CD14-positive monocyte (primary cell): ENCODE measurements at regions not wholly inside any gene's neighbourhood (a gene's known extent, or its start where the extent isn't known, plus 50 kb on each side); places are given as distances from the start of the nearest gene placed in this dataset.
A peak's percentile ranks its signal among the peaks of the same experiment; 100 is the strongest.

Experiments used
- DNase-seq, 3 donors: peaks; one replicate each; pipeline ENCODE4 v3.0.0-alpha.2; 2011 to 2022
- H2AFZ ChIP-seq: 2 replicates; pipeline ENCODE4 v1.6.0; 2012; ENCODE audit warnings: mild to moderate bottlenecking, low read depth, low read length, inconsistent platforms; ENCODE audit not compliant: insufficient read depth, poor library complexity, severe bottlenecking
- H3K27ac ChIP-seq, 2 donors: 1 replicate in 1 of 2; 2 replicates in 1 of 2; pipeline ENCODE4 v1.5.1; 2012 to 2013; ENCODE audit warnings: low read length in 2 of 2, control low read depth in 1 of 2, inconsistent platforms in 1 of 2, low read depth in 1 of 2, mild to moderate bottlenecking in 1 of 2
- H3K27me3 ChIP-seq, 2 donors: one replicate each; pipeline versions ENCODE4 v1.6.0 to v1.6.1; 2011 to 2013; ENCODE audit warnings: low read length in 2 of 2; ENCODE audit not compliant: control insufficient read depth in 2 of 2, insufficient read depth in 2 of 2
- H3K36me3 ChIP-seq, 2 donors: replicated peaks in 1 of 2; 1 replicate in 1 of 2; 2 replicates in 1 of 2; pipeline versions ENCODE4 v1.5.1 to v1.6.1; 2012 to 2013; ENCODE audit warnings: low read length in 2 of 2, control low read depth in 1 of 2, inconsistent platforms in 1 of 2, mild to moderate bottlenecking in 1 of 2; ENCODE audit not compliant: insufficient read depth in 2 of 2, control insufficient read depth in 1 of 2
- H3K4me1 ChIP-seq, 2 donors: 1 replicate in 1 of 2; 2 replicates in 1 of 2; pipeline versions ENCODE4 v1.5.1 to v1.6.1; 2012 to 2013; ENCODE audit warnings: low read length in 2 of 2, control low read depth in 1 of 2, inconsistent platforms in 1 of 2, mild to moderate bottlenecking in 1 of 2, moderate library complexity in 1 of 2; ENCODE audit not compliant: insufficient read depth in 2 of 2, control insufficient read depth in 1 of 2
- H3K4me2 ChIP-seq: replicated peaks from 2 replicates; pipeline ENCODE3; 2012; ENCODE audit warnings: low read length, moderate library complexity, mild to moderate bottlenecking; ENCODE audit not compliant: poor library complexity, severe bottlenecking; ENCODE audit errors: extremely low read depth
- H3K4me3 ChIP-seq, 3 experiments: fragments of 200-600 bp in 1 of 3; sonication (generic) in 1 of 3; replicated peaks in 1 of 3; 1 replicate in 2 of 3; 2 replicates in 1 of 3; pipeline ENCODE4 v1.5.1; 2011 to 2013; ENCODE audit warnings: low read length in 3 of 3, mild to moderate bottlenecking in 3 of 3, control low read depth in 2 of 3, low read depth in 2 of 3, inconsistent platforms in 1 of 3, moderate library complexity in 1 of 3
- H3K79me2 ChIP-seq: 2 replicates; pipeline ENCODE4 v1.6.0; 2012; ENCODE audit warnings: mild to moderate bottlenecking, control low read depth, inconsistent platforms, low read length, moderate library complexity; ENCODE audit not compliant: insufficient read depth
- H3K9ac ChIP-seq: 2 replicates; pipeline ENCODE4 v1.6.0; 2017; ENCODE audit warnings: low read length, mild to moderate bottlenecking; ENCODE audit not compliant: insufficient read depth, poor library complexity, severe bottlenecking
- H3K9me3 ChIP-seq, 2 donors: replicated peaks in 1 of 2; 1 replicate in 1 of 2; 2 replicates in 1 of 2; pipeline versions ENCODE4 v1.5.1 to v1.6.1; 2012 to 2013; ENCODE audit warnings: low read length in 2 of 2, control low read depth in 1 of 2; ENCODE audit not compliant: control insufficient read depth in 1 of 2, insufficient read depth in 1 of 2
- H4K20me1 ChIP-seq: 2 replicates; pipeline ENCODE4 v1.6.0; 2012; ENCODE audit warnings: mild to moderate bottlenecking, low read length, control low read depth, moderate library complexity; ENCODE audit not compliant: insufficient read depth
- H3K27ac Mint-ChIP-seq, 7 donors: one replicate each; pipeline ENCODE4 v1.8.0; 2020; ENCODE audit warnings: mild to moderate bottlenecking in 7 of 7, mixed read lengths in 7 of 7, moderate library complexity in 6 of 7, inconsistent platforms in 2 of 7
- H3K27me3 Mint-ChIP-seq, 3 donors: one replicate each; pipeline ENCODE4 v1.8.0; 2021 to 2022; ENCODE audit warnings: low read depth in 3 of 3, mild to moderate bottlenecking in 3 of 3, mixed read lengths in 3 of 3, moderate library complexity in 3 of 3, inconsistent platforms in 1 of 3
- H3K36me3 Mint-ChIP-seq, 2 donors: one replicate each; pipeline ENCODE4 v1.8.0; 2020; ENCODE audit warnings: mixed read lengths in 2 of 2, inconsistent platforms in 1 of 2, mild to moderate bottlenecking in 1 of 2
- H3K4me1 Mint-ChIP-seq: one replicate; pipeline ENCODE4 v1.8.0; 2020; ENCODE audit warnings: mild to moderate bottlenecking, mixed read lengths
- H3K4me3 Mint-ChIP-seq, 2 donors: one replicate each; pipeline ENCODE4 v1.8.0; 2020; ENCODE audit warnings: mild to moderate bottlenecking in 2 of 2, mixed read lengths in 2 of 2, moderate library complexity in 1 of 2
- H3K9me3 Mint-ChIP-seq, 7 donors: one replicate each; pipeline ENCODE4 v1.8.0; 2020 to 2022; ENCODE audit warnings: mixed read lengths in 7 of 7, mild to moderate bottlenecking in 6 of 7, moderate library complexity in 6 of 7, inconsistent platforms in 2 of 7
- CTCF ChIP-seq: fragments of 200-600 bp; IDR thresholded peaks from one replicate; pipeline ENCODE4 v1.8.0; 2022; ENCODE audit warnings: antibody characterized with exemption, mild to moderate bottlenecking
- WGBS: methylation state at CpG from one replicate; pipeline ENCODE4 v1.1.5; 2013; ENCODE audit warnings: missing lambda C conversion rate; ENCODE audit not compliant: insufficient coverage; 5-methylcytosine and 5-hydroxymethylcytosine counted together
- intact Hi-C, 2 donors: fragments of 100-400 bp; cut with micrococcal nuclease; formaldehyde crosslinking; loops; one replicate each; pipeline versions ENCODE4 v1.15.0 to v1.15.1; 2023

- peak overlapping the region; percentile 19 for H2AFZ ChIP-seq
- Mint-ChIP-seq H3K27ac (no peak overlapping the region), H3K27me3 (peaks cover 0 to 2% (median 0%) of the 10 kb centered on the region in 3 donors), H3K4me1 (peaks cover 5% of the 10 kb centered on the region), H3K9me3 (peaks cover 0 to 2% (median 0%) of the 10 kb centered on the region in 7 donors), H3K4me3 (no peak overlapping the region), H3K36me3 (no peaks in the 10 kb centered on the region)
- no peak overlapping the region for H3K4me3 ChIP-seq
- H3K27ac ChIP-seq: no peak overlapping the region
- no peaks in the 10 kb centered on the region for H3K36me3 ChIP-seq
- H3K4me2 ChIP-seq: no peak overlapping the region
- intact Hi-C loops: no loop called here
- no peak for TF ChIP-seq CTCF
- no peak overlapping the region for H3K9ac ChIP-seq
- H3K27me3 ChIP-seq: no peaks in the 10 kb centered on the region
- WGBS: 100% methylated on average over 5 of the region's 6 CpGs
- no peaks in the 10 kb centered on the region for H3K79me2 ChIP-seq
- DNase-seq: no peak
- peaks cover 0 to 3% of the 10 kb centered on the region in 2 donors for H3K4me1 ChIP-seq
- H3K9me3 ChIP-seq: no peaks in the 10 kb centered on the region
- H4K20me1 ChIP-seq: no peaks in the 10 kb centered on the region
Measured at GRCh38 chr6:139962654-139963347, 588.4 kb upstream of the CITED2 start.

GRCh38 chr6:139961190-139961589 is 586.7 kb upstream of the CITED2 start:
- H3K27ac ChIP-seq: no peak overlapping the region
- no peak overlapping the region for H3K27ac Mint-ChIP-seq
- no peaks in the 10 kb centered on the region for H3K36me3 ChIP-seq
- H3K36me3 Mint-ChIP-seq: no peaks in the 10 kb centered on the region
- H3K4me1 Mint-ChIP-seq: peaks cover 5% of the 10 kb centered on the region
- WGBS: no CpG with 5 or more reads among the region's 2 CpGs
- no peak for TF ChIP-seq CTCF
- intact Hi-C loops: no loop called here
- no peak for DNase-seq
- no peak overlapping the region for H3K4me3 Mint-ChIP-seq
- H3K4me2 ChIP-seq: no peak overlapping the region
- no peaks in the 10 kb centered on the region for H4K20me1 ChIP-seq
- H3K27me3 ChIP-seq: no peaks in the 10 kb centered on the region
- no peak overlapping the region for H2AFZ ChIP-seq
- H3K4me1 ChIP-seq: peaks cover 0 to 3% of the 10 kb centered on the region in 2 donors
- H3K27me3 Mint-ChIP-seq: peaks cover 0 to 2% (median 2%) of the 10 kb centered on the region in 3 donors
- no peak overlapping the region for H3K9ac ChIP-seq
- H3K9me3 Mint-ChIP-seq: peaks cover 0 to 3% (median 0%) of the 10 kb centered on the region in 7 donors
- H3K79me2 ChIP-seq: no peaks in the 10 kb centered on the region
- no peaks in the 10 kb centered on the region for H3K9me3 ChIP-seq
- no peak overlapping the region for H3K4me3 ChIP-seq
